Fibroblast of peridontal ligament (primary cell): ENCODE measurements at regions not wholly inside any gene's neighbourhood (a gene's known extent, or its start where the extent isn't known, plus 50 kb on each side); places are given as distances from the start of the nearest gene placed in this dataset.
A peak's percentile ranks its signal among the peaks of the same experiment; 100 is the strongest.
"Not testable (repeated sequence)": the region's sequence is repeated elsewhere in the genome, so short reads cannot be mapped to it uniquely, and the experiment has no call there.

Source experiments
- DNase-seq: peaks from one replicate; pipeline ENCODE4 v3.0.0-alpha.2; 2010; ENCODE audit errors: extremely low read depth

GRCh38 chr2:138389063-138389462 lies 112.5 kb upstream of the SPOPL start:
- DNase-seq, result no peak

GRCh38 chr2:138390316-138390945 lies 111.1 kb upstream of the SPOPL start:
- DNase-seq, result no peak

GRCh38 chr2:138391946-138392345 lies 109.6 kb upstream of the SPOPL start:
- no peak for DNase-seq

GRCh38 chr2:138395565-138396306 lies 105.8 kb upstream of the SPOPL start:
- DNase-seq, result peak; percentile 76

GRCh38 chr2:138396843-138397242 lies 104.7 kb upstream of the SPOPL start:
- DNase-seq, result no peak

GRCh38 chr2:138403431-138403927 lies 98.1 kb upstream of the SPOPL start:
- no peak for DNase-seq

- DNase-seq, result no peak
These were observed 87.6 kb upstream of the SPOPL start for GRCh38 chr2:138414014-138414413.

GRCh38 chr2:138415985-138416384 lies 85.6 kb upstream of the SPOPL start:
- DNase-seq, result no peak

GRCh38 chr2:138418453-138418852 lies 83.1 kb upstream of the SPOPL start:
- no peak for DNase-seq

GRCh38 chr2:138421315-138421970 lies 80.1 kb upstream of the SPOPL start:
- no peak for DNase-seq

GRCh38 chr2:138421971-138422335 lies 79.6 kb upstream of the SPOPL start:
- peak; percentile 85 for DNase-seq

GRCh38 chr2:138423198-138423597 lies 78.4 kb upstream of the SPOPL start:
- no peak for DNase-seq

- no peak for DNase-seq
These were observed 77.8 kb upstream of the SPOPL start for GRCh38 chr2:138423745-138424144.

GRCh38 chr2:138424436-138425140 lies 77.0 kb upstream of the SPOPL start:
- DNase-seq, result no peak

- DNase-seq, result not testable (repeated sequence)
These were observed 75.5 kb upstream of the SPOPL start for GRCh38 chr2:138426116-138426515.

- no peak for DNase-seq
These were observed 72.7 kb upstream of the SPOPL start for GRCh38 chr2:138428710-138429440.

GRCh38 chr2:138430181-138430580 lies 71.4 kb upstream of the SPOPL start:
- DNase-seq, result no peak

- peak; percentile 27 for DNase-seq
These were observed 68.6 kb upstream of the SPOPL start for GRCh38 chr2:138432971-138433370.

GRCh38 chr2:138433995-138434951 lies 67.3 kb upstream of the SPOPL start:
- DNase-seq, result peak; percentile 51

- DNase-seq, result no peak
These were observed 65.9 kb upstream of the SPOPL start for GRCh38 chr2:138435701-138436100.
